Endothelial cell of hepatic sinusoid (primary cell): ENCODE measurements at regions not wholly inside any gene's neighbourhood (a gene's known extent, or its start where the extent isn't known, plus 50 kb on each side); places are given as distances from the start of the nearest gene placed in this dataset.

Source experiments
- in situ Hi-C: cut with HindIII; loops from 2 replicates; pipeline ENCODE4 v1.10.0; 2017; ENCODE audit warnings: low sequenced_read_pairs

DNA sequence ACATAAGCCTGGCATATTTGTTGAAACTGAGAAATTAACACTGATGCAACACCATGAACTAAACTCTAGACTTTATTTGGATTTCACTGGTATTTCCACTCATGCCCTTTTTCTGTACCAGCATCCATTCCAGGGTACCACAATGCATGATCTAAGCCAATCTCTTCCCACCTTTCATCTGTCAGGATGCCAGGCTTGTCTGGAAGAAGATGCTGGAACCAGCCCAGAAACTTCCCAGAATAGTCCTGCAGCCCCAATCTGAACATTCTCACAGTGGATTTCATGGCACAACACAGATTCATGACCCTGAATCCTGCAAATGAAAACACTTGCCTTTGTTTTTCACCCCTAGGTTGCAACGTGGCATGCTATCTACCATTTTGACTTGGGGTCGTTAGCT, 189.3 kb upstream of the LHX5 start:
- in situ Hi-C loops, result no loop called here

DNA sequence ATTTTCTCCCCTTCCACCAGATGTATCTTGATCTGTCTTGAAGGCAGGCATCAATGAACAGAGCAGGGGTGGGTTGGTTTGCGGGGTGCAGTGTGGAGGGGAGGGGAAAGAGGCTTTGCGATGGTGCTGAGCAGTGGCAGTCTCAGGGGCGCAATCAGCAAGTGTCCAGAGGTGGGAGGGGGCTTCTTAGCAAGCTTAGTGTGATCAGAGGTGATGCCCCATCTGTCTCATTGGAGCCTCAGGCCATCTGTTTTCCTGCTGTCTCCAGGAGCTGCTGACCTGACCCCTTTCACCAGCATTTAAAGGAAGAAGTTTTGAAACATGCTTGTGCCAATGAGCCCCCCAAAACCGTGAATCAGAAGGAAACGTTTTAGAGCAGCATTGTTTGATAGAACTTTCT, 187.7 kb upstream of the LHX5 start:
- in situ Hi-C loops, result no loop called here

DNA sequence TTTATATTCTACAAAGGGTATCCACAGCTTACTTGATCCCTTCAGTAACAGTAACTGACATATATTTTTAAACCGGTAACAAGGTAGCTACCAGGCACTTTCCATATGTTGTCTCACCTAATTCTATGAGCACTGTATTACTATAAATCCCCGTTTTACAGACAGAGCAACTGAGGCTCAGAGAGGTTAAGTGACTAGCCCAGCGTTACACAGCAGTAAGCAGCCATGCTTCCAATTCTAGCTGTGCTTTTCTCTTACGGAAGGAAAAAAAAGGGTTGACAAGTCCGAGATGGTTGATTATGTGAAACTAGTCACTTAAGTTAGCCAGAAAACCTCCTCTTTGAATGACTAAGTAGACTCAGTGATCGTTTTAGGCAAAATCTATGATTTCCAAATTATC, 187.3 kb upstream of the LHX5 start:
- in situ Hi-C loops, result no loop called here

DNA sequence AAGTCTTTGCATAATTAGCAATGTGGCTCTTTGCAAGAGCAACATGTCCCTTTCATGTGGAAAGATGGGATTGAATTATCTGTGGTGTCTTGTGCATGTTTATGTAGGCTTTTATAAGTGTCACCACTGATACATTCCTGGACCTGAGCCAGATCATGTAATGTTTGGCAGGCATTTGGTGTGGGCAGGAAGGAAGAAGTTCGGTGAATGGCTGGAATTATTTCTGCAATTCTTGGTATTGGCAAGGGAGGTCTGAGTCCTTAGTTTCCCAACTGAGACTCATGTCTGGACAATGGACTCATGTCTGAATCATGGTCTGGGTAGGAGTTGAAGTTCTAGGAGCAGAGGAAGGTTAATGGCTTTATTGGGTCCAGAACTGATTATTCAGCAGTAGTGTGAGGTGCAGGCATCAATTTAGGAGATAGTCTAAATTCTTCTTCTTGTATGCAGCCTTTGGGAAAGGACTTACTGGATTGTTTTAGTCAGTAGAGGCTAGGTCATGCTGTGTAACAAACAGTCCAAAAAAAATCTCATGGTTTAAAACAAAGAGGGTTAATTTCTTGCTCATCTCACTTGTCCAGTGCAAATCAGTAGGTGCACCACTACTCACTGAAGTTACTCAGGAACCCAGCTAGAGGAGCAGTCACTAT, 186.5 kb upstream of the LHX5 start:
- in situ Hi-C loops, result no loop called here

DNA sequence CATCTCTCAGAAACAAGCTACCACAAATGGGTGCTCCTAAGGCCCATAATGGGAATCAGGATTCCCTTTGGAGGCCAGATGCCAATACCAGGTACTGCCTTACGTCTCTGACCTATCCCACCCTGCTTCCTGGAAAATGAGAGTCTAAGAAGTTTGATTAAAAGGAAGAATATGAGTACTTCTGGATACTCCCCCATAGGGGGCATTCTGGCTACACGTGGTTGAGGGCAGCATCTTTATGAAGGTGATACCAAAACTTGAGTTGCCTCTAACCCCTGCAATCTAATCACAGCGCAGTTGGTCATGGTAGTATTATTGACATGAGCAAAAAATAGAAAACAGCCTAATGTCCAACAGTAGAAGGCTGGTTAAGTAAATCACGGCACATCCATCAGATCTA, 184.2 kb upstream of the LHX5 start:
- in situ Hi-C loops, result no loop called here

DNA sequence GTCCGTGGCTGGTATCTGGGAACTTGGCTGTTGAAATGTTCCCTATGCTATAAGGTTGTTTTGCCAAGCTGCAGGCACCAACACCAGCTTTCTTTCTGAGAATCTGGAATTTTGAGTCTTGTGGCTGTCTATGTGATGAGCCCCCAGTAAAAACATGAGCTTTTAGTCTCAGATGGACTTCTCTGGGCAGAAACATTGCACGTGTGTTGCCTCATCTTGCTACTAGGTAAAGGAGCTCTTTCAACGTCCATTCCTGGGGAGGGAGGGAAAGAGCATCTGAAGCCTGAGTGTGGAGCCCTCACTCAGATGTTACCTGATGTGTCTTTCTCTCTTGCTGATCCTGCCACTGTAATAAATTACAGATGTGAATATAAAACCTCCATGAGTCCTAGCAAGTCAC, 183.8 kb upstream of the LHX5 start:
- in situ Hi-C loops, result no loop called here

DNA sequence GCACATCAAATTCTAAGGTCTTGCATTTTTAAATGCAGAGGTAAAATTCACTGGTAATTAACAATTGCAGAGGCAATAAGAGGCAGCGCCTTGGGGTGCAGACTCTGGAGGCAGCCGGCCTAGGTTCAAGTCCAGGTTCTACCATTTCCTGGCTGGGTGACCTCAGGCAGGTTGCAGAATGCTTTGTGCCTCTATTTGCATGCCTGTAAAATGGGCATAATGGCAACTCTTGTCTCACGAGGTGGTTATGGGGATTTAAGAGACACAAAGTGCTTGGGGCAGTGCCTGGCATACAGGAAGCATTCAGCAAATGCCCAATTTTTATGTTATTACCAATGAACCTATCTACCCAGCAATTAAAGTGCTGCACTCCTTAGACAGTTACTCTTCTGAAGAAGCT, 180.0 kb upstream of the LHX5 start:
- in situ Hi-C loops, result loop anchor here (5.0 kb wide), 1 partner anchor 91 kb away; no protein-coding TSS in a partner anchor

DNA sequence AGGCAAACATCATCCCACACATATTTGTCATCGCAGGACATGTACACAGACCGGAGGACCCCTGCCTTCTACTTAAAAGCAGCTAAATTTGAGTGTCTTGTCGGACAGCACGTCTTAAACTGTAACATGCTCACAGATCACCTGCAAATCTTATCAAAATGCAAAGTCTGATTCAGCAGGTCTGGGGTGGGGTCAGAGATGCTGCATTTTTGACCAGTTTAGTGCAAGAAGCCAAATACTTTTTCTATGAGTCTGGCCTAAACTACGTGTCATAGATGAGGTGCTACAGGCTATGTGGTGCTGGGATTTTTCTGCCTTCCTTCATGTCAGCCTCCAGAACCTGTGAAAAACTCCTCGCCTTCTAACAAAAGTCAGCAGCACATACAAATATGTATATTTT, 178.8 kb upstream of the LHX5 start:
- in situ Hi-C loops, result loop anchor here (5.0 kb wide), 1 partner anchor 92 kb away; no protein-coding TSS in a partner anchor

DNA sequence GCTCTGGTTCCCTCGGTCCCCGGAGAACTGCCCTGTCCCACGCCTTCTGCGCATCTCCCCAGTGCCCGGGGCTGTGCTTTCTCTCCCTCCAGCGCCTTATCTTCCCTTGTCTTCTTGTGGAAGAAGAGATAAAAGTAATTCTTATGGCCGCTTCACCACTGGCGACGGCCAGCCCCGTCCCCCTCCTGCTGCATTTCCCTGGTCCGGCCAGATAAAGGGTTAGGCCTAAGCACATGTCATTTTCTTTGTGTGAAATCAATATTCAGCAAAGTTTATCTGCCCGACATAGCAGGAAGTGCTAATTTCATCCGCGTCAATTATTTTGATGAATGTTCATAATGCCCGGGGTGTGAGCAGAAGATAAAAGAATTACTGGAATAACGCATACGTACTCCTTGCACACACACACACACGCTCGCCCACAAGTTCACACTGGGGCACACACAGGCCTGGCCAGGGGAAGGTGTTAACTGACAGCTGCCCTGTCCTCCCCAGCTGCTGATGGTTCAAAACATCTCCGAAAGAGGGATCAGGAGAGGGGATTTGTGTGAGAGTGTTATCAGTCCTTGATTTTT, 177.7 kb upstream of the LHX5 start:
- in situ Hi-C loops, result no loop called here

DNA sequence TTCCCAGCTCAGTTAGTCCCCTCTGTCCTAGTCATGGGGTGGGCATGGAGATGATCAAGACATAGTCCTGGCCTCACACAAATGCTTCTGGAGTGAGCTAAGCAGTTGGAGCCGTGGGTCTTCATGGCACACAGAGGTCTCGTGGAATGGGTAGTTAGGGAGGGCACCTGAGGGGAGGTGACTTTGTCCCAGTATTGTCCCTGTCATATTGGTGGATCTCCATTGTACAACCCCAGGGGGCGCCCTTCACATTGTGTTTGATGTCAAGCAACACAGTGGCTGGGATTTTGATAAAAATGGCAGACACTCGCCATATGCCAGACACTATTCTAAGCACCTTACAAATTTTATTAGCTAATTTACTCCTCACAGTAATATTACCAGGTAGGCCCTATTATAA, 175.4 kb upstream of the LHX5 start:
- in situ Hi-C loops, result no loop called here

DNA sequence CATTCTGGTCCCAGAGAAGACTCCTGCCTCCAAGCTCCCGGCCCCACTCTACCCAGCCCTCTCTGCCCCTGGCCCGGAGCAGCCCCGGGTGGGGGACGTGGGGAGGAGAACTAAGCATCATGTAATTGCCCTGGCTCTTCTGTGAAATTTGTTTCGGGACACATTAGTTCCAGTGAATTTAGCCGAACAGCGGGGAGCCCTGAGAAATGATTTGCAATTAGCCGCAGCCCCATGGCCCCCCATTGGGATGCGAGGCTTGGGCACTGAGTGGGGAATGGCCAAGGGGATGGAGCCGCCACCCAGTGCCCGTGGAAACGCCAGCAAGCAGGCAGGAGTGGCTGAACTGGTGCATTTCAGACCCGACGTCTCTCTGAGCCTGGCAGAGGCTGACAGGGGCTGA, 173.9 kb upstream of the LHX5 start:
- in situ Hi-C loops, result no loop called here

DNA sequence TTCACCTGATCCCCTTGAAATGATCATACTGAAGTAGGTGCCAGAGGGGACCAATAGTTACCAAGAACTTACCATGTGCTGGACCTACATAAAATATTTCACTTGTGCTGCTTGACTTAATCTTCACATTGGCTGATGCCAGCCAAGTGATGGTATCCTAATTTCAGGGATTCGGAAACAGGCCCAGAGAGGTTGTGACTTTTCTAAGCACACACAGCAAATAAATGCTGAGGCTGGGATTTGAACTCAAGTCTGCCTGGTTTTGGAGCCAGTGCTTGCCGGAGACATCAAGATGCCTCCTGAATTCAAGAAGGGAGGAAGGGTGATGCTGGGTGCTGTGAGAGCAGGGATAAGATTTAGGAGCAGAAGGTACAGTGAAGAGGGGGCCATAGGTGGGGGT, 173.5 kb upstream of the LHX5 start:
- in situ Hi-C loops, result no loop called here

DNA sequence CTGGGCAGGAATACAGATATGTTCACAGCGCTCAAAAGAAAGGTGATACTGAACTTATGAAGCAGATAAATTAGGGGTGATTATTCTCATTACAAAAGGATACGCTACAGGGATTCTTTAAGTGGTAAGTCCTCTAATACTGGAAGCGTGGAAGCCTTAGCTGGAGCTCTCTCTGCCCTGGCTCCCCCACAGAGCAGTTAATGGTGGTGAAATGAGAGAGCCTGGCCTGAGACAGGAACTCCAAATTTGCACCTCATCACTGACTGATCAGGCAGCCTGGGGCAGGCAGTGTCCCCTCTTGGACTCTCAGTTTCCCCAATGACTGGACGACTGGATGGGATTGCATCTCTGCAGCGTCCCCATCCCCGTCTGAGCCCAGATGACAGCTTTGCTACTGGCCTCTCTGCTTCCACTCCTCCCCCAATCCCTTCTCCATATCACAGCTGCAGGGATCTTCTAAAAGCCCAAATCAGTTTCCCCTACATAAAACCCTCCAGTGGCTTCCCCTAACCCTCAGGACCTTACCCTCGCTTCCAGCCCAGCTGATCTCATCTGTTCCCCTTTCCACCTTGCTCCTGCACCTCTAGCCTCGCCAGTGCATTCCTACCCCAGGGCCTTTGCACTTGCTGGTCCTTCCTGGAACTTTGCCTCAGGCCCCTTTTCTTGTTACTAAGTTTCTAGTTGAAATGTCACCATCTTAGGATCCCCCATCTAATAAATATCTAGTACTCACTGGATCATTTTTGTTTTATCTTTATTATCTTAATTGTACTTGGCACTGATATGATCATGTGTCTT, 171.7 kb upstream of the LHX5 start:
- in situ Hi-C loops, result no loop called here

DNA sequence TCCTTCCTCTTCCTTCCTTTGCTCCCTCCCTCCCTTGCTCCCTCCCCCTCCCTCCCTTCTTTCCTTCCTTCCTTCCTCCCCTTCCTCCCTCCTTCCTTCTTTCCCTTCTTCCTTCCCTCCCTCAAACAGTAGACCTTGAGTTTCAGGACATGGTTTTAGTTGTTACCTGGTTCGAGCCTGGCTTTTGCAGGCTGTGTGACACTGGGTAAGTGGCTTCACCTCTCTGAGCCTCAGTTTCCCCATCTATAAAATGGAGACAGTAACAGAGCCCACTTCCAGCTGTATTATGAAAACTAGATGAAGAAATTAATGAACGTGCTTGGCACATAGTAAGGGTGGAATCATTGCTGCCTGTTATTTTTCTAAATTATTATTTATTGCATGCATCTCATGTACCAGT, 171.0 kb upstream of the LHX5 start:
- in situ Hi-C loops, result no loop called here

DNA sequence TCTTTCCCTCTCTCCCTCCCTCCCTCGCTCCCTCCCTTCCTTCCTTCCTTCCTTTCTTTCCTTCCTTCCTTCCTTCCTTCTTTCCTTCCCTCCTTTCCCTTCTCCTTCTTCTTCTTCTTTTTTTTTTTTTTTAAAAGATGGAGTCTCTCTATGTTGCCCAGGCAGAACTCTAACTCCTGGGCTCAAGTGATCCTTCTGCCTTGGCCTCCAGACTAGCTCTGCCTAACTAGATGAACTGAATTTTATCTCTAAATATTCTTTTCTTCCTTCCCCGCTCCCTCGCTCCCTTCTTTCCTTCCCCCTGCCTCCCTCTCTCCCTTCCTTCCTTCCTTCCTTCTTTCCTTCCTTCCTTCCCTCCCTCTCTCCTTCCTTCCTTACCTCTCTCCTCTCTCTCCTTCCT, 170.5 kb upstream of the LHX5 start:
- in situ Hi-C loops, result no loop called here

DNA sequence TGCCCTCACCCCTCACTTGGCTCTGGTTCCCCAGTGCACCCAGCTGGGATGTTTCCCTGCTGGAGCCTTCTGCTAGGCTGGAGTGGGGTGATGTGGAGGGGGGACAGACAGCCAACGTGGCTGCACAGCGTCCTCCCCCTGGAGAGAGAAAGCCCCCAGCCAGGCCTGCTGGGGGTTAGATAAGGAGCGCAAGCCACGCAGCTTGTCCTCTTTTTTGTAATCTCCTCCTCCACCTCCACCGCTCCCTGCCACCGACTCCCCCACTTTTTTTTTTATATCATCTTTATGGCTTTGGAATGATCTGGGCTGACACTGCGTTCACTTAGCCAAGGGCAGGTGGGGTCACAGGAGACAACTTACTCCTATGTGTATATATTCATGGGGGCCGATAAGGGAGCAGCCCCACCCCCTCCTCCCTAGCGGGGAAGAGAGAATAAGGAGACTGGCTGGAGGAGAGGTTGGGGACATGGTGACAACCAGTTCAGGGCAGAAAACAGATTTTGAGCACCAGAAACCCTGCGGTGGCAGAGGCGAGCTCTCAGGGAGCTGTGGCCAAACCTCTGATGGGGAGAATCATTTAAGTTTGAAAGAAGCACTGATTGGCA, 169.9 kb upstream of the LHX5 start:
- in situ Hi-C loops, result no loop called here

DNA sequence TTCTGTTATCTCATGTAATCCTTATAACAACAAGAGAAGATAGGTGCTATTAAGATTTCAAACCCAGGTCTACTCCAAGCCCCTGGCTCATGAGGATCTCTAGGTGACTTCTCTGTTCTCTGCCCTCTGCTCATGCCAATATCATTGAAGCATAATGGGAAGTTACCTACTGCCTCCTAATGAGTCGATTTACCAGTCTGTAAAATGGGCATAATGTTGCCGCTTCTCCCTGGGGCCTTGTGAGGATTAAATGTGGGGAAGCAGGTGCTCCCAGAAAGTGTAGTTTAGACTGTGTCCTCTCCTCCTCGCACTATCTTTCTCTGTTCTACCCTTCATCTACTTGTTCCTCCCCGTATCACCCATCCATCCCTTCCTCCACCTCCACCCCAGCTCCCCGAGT, 169.2 kb upstream of the LHX5 start:
- in situ Hi-C loops, result no loop called here

DNA sequence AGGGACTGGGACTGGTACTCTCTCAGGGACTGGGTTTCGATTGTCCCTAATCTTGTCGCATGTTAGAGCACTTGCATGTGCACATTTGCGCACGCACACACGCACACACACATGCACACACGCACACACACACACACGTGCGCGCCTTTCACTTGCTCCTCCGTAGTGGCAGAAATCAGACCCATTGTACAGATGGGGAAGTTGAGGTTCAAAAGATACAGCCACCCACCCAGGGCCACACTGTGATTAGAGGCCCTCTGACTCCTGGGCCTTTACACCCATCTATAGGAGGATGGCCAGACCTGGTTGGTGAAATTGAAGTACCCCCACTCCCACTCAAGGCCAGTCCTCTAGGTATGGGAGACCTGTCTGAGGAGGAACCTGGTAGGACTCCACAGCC, 167.8 kb upstream of the LHX5 start:
- in situ Hi-C loops, result no loop called here

DNA sequence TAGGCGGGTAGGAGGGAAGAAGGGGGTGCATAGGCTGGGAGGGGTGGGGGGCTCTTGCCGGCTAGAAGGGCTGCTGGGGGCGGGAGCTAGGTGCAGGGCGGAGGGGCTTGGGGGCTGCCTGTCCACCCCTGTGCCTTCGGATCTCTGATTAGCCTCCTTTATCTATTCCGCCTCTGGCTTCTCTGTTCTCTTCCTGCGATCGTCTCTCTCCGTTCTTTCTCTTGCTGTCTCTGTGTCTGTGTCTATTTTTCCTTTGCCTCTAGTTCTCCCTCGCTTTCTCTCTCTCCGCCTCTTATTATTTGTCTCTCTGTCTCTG, 166.7 kb upstream of the LHX5 start:
- in situ Hi-C loops, result no loop called here

DNA sequence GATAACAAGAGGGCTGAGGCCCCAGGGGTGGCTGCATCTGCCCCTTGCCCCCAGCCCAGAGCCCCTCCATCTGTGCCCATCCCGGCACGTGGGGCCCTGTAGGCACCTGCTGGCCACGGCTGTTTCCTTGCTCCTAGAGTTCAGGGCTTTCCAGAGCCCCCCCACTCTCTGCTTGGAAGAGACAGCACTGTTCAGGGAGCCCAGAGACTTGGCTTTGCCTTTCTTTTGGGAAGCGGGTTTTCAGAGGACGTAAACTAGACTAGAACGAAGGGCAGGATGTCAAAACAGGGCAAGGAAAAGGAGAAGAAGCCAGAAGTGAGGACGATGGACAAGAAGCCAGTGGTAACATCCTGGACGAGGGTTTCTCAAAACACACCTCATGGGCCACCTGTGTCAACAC, 163.3 kb upstream of the LHX5 start:
- in situ Hi-C loops, result no loop called here

DNA sequence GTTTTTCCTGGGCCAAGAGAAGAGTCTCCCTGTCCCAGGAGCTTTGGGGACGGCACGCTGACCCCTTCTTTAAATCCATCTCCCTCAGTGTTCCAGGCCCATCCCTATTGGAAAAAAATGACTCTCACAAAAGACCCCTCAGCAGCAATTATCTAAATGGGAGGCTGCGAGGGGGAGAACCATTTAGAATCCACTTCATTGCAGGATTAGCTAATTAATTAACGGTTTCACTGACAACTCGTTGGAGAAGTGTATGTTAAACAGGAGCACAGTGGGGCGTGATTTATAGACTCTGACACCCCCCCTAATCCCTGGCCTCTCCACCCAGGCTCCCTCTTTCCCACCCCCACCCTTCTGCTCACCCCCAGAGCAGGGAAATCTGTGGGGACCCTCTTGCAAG, 162.8 kb upstream of the LHX5 start:
- in situ Hi-C loops, result no loop called here

DNA sequence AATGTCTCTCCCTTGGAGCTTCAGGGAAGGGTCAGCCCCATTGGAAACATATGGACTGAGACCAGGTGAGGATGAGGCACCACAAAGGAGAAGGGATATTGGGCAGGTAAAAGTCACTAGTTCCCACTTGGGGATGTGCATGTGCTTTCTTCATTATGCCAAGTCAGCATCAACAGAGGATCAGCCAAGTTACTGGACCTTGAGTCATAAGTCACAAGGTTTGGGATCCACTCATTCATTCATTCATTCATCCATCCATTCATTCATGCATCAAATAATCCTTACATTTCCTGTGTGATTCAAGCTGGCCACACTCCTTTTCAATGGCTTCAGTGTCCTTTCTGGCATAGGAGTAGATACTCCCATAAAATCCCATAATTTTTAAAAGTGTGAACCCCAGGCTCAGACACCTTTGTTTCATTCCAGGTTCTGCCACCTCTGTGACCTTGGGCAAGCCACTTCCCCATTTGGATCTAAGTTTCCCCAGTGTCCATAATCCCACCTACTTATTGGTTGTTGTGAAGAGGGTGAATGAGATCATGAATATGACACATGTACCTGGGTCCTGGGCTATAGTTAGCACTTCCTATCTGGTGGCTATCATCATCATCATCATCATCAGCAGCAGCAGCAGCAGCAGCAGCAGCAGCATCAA, 162.1 kb upstream of the LHX5 start:
- in situ Hi-C loops, result no loop called here
